ENCODE measurements at regions not wholly inside any gene's neighbourhood (a gene's known extent, or its start where the extent isn't known, plus 50 kb on each side); places are given as distances from the start of the nearest gene placed in this dataset.

GRCh38 chr7:7048213-7048612 lies 134.1 kb upstream of the C1GALT1 start:
- DNase-seq (ENCODE audit: low read depth) = no peak

GRCh38 chr7:7051206-7051877 lies 131.0 kb upstream of the C1GALT1 start:
- DNase-seq (ENCODE audit: low read depth) = no peak

- DNase-seq (ENCODE audit: low read depth) = peak; percentile 31
Measured at GRCh38 chr7:7054252-7054830, 128.0 kb upstream of the C1GALT1 start.

GRCh38 chr7:7060828-7061599 lies 121.3 kb upstream of the C1GALT1 start:
- no peak for DNase-seq (ENCODE audit: low read depth)

- DNase-seq (ENCODE audit: low read depth) = no peak
Measured at GRCh38 chr7:7077945-7078344, 104.4 kb upstream of the C1GALT1 start.

GRCh38 chr7:7080802-7081201 lies 101.5 kb upstream of the C1GALT1 start:
- no peak for DNase-seq (ENCODE audit: low read depth)

- no peak for DNase-seq (ENCODE audit: low read depth)
Measured at GRCh38 chr7:7090460-7090859, 91.9 kb upstream of the C1GALT1 start.

GRCh38 chr7:7098280-7098818 lies 84.0 kb upstream of the C1GALT1 start:
- no peak for DNase-seq (ENCODE audit: low read depth)

- DNase-seq (ENCODE audit: low read depth) = peak; percentile 98
Measured at GRCh38 chr7:7099584-7100014, 82.7 kb upstream of the C1GALT1 start.

- no peak for DNase-seq (ENCODE audit: low read depth)
Measured at GRCh38 chr7:7100432-7100849, 81.9 kb upstream of the C1GALT1 start.

GRCh38 chr7:7102906-7103305 lies 79.4 kb upstream of the C1GALT1 start:
- no peak for DNase-seq (ENCODE audit: low read depth)

GRCh38 chr7:7103343-7104313 lies 78.7 kb upstream of the C1GALT1 start:
- DNase-seq (ENCODE audit: low read depth) = peak; percentile 69

- DNase-seq (ENCODE audit: low read depth) = no peak
Measured at GRCh38 chr7:7104314-7104698, 78.0 kb upstream of the C1GALT1 start.

GRCh38 chr7:7104971-7105370 lies 77.4 kb upstream of the C1GALT1 start:
- DNase-seq (ENCODE audit: low read depth) = no peak

- DNase-seq (ENCODE audit: low read depth) = no peak
Measured at GRCh38 chr7:7105800-7106582, 76.4 kb upstream of the C1GALT1 start.

GRCh38 chr7:7108931-7109330 lies 73.4 kb upstream of the C1GALT1 start:
- no peak for DNase-seq (ENCODE audit: low read depth)

- DNase-seq (ENCODE audit: low read depth) = no peak
Measured at GRCh38 chr7:7109934-7110333, 72.4 kb upstream of the C1GALT1 start.

GRCh38 chr7:7110706-7111105 lies 71.6 kb upstream of the C1GALT1 start:
- no peak for DNase-seq (ENCODE audit: low read depth)

- no peak for DNase-seq (ENCODE audit: low read depth)
Measured at GRCh38 chr7:7112868-7113267, 69.5 kb upstream of the C1GALT1 start.

GRCh38 chr7:7114575-7115291 lies 67.6 kb upstream of the C1GALT1 start:
- no peak for DNase-seq (ENCODE audit: low read depth)
